ENCODE measurements at regions not wholly inside any gene's neighbourhood (a gene's known extent, or its start where the extent isn't known, plus 50 kb on each side); places are given as distances from the start of the nearest gene placed in this dataset.

DNA sequence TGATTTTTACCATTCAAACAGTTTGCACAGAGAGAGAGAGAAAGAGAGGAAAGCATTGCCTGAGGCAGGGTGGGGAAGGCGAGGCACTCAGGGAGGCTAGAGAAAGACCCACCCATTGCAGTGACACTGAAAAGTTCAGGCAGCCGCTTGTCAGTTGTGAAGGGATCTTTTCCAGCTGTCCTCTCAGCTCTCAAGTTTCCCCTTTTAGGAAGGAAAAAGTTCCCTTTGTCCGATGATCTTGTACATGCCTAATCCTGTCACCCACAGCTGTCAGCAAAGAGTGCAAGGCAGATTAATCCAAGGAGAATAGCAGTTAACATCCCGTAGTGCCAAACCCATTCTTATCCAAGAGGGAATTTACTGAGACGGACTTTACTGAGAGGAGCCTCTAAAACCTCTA lies 255.0 kb downstream of the MAGEB5 start:
- no peak overlapping the region for H3K4me3 ChIP-seq
- no peak overlapping the region for H2AFZ ChIP-seq
- H3K9me2 ChIP-seq (ENCODE audit: insufficient read depth), result no peaks in the 10 kb centered on the region
- Mint-ChIP-seq H3K4me3 (no peak overlapping the region), H3K36me3 (ENCODE audit: low read depth) (peaks cover 29% of the 10 kb centered on the region), H3K27me3 (ENCODE audit: insufficient read depth, low read depth, poor library complexity) (no peaks in the 10 kb centered on the region), H3K27ac (no peak overlapping the region), H3K4me1 (no peaks in the 10 kb centered on the region; the same call in 2 of the 3 replicates), H3K9me3 (peaks cover 29% of the 10 kb centered on the region)
- no peaks in the 10 kb centered on the region for H3F3A ChIP-seq (replicated peaks; ENCODE audit: low read depth)
- ATAC-seq (no peak), DNase-seq (ENCODE audit: low spot score) (no peak)
- H3K27ac ChIP-seq (ENCODE audit: low read depth), result no peak overlapping the region
- no peaks in the 10 kb centered on the region for H3K79me2 ChIP-seq (replicated peaks; ENCODE audit: insufficient read depth)
- H3K4me2 ChIP-seq, result no peak overlapping the region
- no peaks in the 10 kb centered on the region for H3K27me3 ChIP-seq (ENCODE audit: insufficient read depth)
- no peaks in the 10 kb centered on the region for H3K36me3 ChIP-seq (ENCODE audit: insufficient read depth)
- no peaks in the 10 kb centered on the region for H4K20me1 ChIP-seq (replicated peaks; ENCODE audit: insufficient read depth)
- no peaks in the 10 kb centered on the region for H3K4me1 ChIP-seq (ENCODE audit: insufficient read depth)
- TF ChIP-seq, protein P1, sequence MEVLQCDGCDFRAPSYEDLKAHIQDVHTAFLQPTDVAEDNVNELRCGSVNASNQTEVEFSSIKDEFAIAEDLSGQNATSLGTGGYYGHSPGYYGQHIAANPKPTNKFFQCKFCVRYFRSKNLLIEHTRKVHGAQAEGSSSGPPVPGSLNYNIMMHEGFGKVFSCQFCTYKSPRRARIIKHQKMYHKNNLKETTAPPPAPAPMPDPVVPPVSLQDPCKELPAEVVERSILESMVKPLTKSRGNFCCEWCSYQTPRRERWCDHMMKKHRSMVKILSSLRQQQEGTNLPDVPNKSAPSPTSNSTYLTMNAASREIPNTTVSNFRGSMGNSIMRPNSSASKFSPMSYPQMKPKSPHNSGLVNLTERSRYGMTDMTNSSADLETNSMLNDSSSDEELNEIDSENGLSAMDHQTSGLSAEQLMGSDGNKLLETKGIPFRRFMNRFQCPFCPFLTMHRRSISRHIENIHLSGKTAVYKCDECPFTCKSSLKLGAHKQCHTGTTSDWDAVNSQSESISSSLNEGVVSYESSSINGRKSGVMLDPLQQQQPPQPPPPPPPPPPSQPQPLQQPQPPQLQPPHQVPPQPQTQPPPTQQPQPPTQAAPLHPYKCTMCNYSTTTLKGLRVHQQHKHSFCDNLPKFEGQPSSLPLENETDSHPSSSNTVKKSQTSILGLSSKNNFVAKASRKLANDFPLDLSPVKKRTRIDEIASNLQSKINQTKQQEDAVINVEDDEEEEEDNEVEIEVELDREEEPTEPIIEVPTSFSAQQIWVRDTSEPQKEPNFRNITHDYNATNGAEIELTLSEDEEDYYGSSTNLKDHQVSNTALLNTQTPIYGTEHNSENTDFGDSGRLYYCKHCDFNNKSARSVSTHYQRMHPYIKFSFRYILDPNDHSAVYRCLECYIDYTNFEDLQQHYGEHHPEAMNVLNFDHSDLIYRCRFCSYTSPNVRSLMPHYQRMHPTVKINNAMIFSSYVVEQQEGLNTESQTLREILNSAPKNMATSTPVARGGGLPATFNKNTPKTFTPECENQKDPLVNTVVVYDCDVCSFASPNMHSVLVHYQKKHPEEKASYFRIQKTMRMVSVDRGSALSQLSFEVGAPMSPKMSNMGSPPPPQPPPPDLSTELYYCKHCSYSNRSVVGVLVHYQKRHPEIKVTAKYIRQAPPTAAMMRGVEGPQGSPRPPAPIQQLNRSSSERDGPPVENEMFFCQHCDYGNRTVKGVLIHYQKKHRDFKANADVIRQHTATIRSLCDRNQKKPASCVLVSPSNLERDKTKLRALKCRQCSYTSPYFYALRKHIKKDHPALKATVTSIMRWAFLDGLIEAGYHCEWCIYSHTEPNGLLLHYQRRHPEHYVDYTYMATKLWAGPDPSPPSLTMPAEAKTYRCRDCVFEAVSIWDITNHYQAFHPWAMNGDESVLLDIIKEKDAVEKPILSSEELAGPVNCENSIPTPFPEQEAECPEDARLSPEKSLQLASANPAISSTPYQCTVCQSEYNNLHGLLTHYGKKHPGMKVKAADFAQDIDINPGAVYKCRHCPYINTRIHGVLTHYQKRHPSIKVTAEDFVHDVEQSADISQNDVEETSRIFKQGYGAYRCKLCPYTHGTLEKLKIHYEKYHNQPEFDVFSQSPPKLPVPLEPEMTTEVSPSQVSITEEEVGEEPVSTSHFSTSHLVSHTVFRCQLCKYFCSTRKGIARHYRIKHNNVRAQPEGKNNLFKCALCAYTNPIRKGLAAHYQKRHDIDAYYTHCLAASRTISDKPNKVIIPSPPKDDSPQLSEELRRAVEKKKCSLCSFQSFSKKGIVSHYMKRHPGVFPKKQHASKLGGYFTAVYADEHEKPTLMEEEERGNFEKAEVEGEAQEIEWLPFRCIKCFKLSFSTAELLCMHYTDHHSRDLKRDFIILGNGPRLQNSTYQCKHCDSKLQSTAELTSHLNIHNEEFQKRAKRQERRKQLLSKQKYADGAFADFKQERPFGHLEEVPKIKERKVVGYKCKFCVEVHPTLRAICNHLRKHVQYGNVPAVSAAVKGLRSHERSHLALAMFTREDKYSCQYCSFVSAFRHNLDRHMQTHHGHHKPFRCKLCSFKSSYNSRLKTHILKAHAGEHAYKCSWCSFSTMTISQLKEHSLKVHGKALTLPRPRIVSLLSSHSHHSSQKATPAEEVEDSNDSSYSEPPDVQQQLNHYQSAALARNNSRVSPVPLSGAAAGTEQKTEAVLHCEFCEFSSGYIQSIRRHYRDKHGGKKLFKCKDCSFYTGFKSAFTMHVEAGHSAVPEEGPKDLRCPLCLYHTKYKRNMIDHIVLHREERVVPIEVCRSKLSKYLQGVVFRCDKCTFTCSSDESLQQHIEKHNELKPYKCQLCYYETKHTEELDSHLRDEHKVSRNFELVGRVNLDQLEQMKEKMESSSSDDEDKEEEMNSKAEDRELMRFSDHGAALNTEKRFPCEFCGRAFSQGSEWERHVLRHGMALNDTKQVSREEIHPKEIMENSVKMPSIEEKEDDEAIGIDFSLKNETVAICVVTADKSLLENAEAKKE (CRISPR knock-in tag; IDR thresholded peaks at IDR 0.05), result no peak
- TF ChIP-seq EZH2 (IDR thresholded peaks at IDR 0.05; ENCODE audit: low read depth, unreplicated experiment) (no peak), CTCF (conservative IDR thresholded peaks at IDR 0.05; ENCODE audit: low read depth in 2 of 2) (no peak), ETS1 (IDR thresholded peaks at IDR 0.05) (no peak), CREB1 (CRISPR knock-in tag; IDR thresholded peaks at IDR 0.05; ENCODE audit: low read depth) (no peak), POLR2AphosphoS5 (IDR thresholded peaks at IDR 0.05; ENCODE audit: low read depth) (no peak), EZH2phosphoT487 (IDR thresholded peaks at IDR 0.05; ENCODE audit: unreplicated experiment) (no peak), NANOG (IDR thresholded peaks at IDR 0.05; ENCODE audit: borderline replicate concordance) (no peak), REST (IDR thresholded peaks at IDR 0.05; ENCODE audit: unreplicated experiment) (no peak), STAT1 (IDR thresholded peaks at IDR 0.05; ENCODE audit: unreplicated experiment) (no peak), JUNB (IDR thresholded peaks at IDR 0.05; ENCODE audit: unreplicated experiment) (no peak), ZNF114 (CRISPR knock-in tag; IDR thresholded peaks at IDR 0.05) (no peak), ZNF331 (CRISPR knock-in tag; IDR thresholded peaks at IDR 0.05; ENCODE audit: low read depth) (no peak)

Measured in GM23338 (cell line).